ENCODE measurements at regions not wholly inside any gene's neighbourhood (a gene's known extent, or its start where the extent isn't known, plus 50 kb on each side); places are given as distances from the start of the nearest gene placed in this dataset.

DNA sequence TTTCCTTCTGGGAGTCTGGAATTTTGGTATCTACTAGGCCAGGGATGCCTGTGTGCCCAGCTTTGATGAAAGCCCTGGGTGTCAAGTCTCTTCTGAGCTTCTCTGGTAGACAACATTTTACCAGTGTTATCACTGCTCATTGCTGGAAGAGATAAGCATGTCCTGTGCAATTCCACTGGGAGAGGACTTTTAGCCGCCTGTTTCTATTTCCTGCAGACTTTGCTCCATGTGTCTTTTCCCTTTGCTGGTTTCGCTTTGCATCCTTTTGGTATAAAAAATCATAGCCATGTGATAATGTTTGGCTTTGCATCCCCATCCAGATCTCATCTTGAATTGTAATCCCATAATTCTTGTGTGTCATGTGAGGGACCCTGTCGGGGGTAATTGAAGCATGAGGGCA, 163.2 kb downstream of the SLC28A3 start:
- no peak for DNase-seq (ENCODE audit: low read depth)

GRCh38 chr9:84179531-84179930, 161.0 kb downstream of the SLC28A3 start:
- no peak for DNase-seq (ENCODE audit: low read depth)

DNA sequence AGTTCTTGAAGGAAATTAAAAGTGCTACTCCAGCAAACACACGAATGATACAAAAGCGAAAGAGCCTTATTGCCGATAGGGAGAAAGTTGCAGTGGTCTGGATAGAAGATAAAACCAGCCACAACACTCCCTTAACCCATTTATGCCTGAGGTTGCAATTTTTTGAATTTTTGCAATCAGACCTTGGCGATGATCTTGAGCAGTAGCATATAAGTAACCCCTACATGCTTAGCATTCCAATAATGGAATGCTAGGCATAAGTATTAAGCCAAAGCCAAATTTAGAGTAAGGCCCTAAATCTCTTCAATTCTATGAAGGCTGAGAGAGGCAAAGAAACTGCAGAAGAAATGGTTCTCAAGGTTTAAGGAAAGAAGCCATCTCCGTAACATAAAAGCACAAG, 153.5 kb downstream of the SLC28A3 start:
- no peak for DNase-seq (ENCODE audit: low read depth)

- DNase-seq (ENCODE audit: low read depth): no peak
Observed at GRCh38 chr9:84189904-84190303, 150.7 kb downstream of the SLC28A3 start.

GRCh38 chr9:84190411-84190810, 150.1 kb downstream of the SLC28A3 start:
- no peak for DNase-seq (ENCODE audit: low read depth)

GRCh38 chr9:84206801-84207370, 133.7 kb downstream of the SLC28A3 start:
- DNase-seq (ENCODE audit: low read depth): no peak

GRCh38 chr9:84207491-84207951, 133.0 kb downstream of the SLC28A3 start:
- no peak for DNase-seq (ENCODE audit: low read depth)

- no peak for DNase-seq (ENCODE audit: low read depth)
Observed at GRCh38 chr9:84212246-84212645, 128.3 kb downstream of the SLC28A3 start.

- no peak for DNase-seq (ENCODE audit: low read depth)
Observed at GRCh38 chr9:84212982-84213381, 127.6 kb downstream of the SLC28A3 start.

DNA sequence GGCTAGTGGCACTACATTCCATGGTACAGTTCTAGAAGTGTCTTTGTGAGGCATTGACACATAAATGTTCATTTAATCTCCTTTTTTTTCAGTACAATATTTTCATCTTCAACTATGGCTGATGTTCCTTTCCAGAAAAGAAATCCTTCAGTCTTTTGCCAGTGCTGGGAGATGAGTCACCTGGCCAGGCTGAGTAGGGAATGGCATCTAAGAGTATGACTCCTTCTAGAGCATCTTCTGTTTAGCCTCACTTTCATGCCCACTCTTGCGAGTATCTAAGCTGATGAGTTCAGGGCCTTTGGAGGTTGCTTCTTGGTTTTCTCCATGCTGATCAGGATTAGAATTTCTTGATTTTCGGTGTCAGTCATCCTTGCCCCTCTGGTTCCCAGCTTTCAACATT, 124.4 kb downstream of the SLC28A3 start:
- DNase-seq (ENCODE audit: low read depth): no peak

DNA sequence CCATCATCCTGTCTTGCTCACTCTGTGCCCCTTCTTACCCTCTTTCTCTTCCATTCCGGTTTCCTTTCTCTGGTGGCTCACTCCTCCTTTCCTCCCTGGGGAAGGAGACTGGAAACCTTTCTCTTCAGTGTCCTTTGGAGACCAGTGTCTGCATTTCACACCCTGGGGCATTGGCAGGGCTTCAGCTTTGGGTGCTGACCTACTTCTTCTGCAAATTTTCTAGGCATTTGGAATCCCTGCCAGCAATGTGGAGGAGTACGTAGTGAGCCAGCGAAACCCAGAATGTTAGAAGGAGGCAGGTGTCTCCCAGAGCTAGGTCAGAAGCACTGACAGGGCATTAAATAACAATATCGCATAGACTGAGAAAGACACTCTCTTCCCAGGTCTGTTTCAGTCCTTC, 122.2 kb downstream of the SLC28A3 start:
- no peak for DNase-seq (ENCODE audit: low read depth)

- no peak for DNase-seq (ENCODE audit: low read depth)
Observed at GRCh38 chr9:84224246-84224645, 116.3 kb downstream of the SLC28A3 start.
